T-cell (primary cell): ENCODE measurements at regions not wholly inside any gene's neighbourhood (a gene's known extent, or its start where the extent isn't known, plus 50 kb on each side); places are given as distances from the start of the nearest gene placed in this dataset.

Experiments
- ATAC-seq, 4 experiments: fragments of 200-7000 bp in 3 of 4; fragments of 150-1000 bp in 1 of 4; cut with Tn5 transposase; replicated peaks in 1 of 4; 1 replicate in 3 of 4; 2 replicates in 1 of 4; pipeline ENCODE4 v1.10.0; 2021; ENCODE audit warnings: moderate library complexity in 3 of 4, mild to moderate bottlenecking in 2 of 4, moderate number of reproducible peaks in 1 of 4
- CTCF ChIA-PET, 2 donors: fragments of 300-600 bp; sonication (Branson Sonifier 250); formaldehyde crosslinking; loops; one replicate each; lab custom pipeline; 2022; ENCODE audit warnings: antibody characterized with exemption in 2 of 2; lab: Charles Lee
- POLR2A ChIA-PET, 2 donors: fragments of 300-600 bp; sonication (Branson Sonifier 250); formaldehyde crosslinking; loops; one replicate each; lab custom pipeline; 2022; ENCODE audit warnings: antibody characterized with exemption in 2 of 2; lab: Charles Lee
- DNase-seq, 35 experiments: peaks; one replicate each; pipeline versions ENCODE4 v3.0.0 to v3.0.0-alpha.2; 2013 to 2023
- H3K27ac ChIP-seq: one replicate; pipeline ENCODE4 v1.5.1; 2013; ENCODE audit warnings: low read length
- H3K27me3 ChIP-seq, 2 experiments: replicated peaks in 1 of 2; 1 replicate in 1 of 2; 2 replicates in 1 of 2; pipeline versions ENCODE4 v1.6.1 to v1.7.0; 2013; ENCODE audit warnings: low read length in 1 of 2, mixed read lengths in 1 of 2; ENCODE audit not compliant: control insufficient read depth in 2 of 2, insufficient read depth in 2 of 2; ENCODE audit errors: extremely low read depth in 1 of 2
- H3K36me3 ChIP-seq, 2 donors: 1 replicate in 1 of 2; 2 replicates in 1 of 2; pipeline versions ENCODE4 v1.6.1 to v1.7.0; 2013; ENCODE audit warnings: low read length in 1 of 2; ENCODE audit not compliant: control insufficient read depth in 2 of 2, insufficient read depth in 1 of 2; ENCODE audit errors: extremely low read depth in 1 of 2
- H3K4me1 ChIP-seq, 2 experiments: 1 replicate in 1 of 2; 2 replicates in 1 of 2; pipeline versions ENCODE4 v1.6.1 to v1.7.0; 2013; ENCODE audit warnings: low read length in 2 of 2, mixed read lengths in 1 of 2; ENCODE audit not compliant: insufficient read depth in 2 of 2, control insufficient read depth in 1 of 2; ENCODE audit errors: extremely low read depth in 1 of 2
- H3K4me3 ChIP-seq, 2 donors: 1 replicate in 1 of 2; 2 replicates in 1 of 2; pipeline versions ENCODE4 v1.5.1 to v1.7.0; 2013; ENCODE audit warnings: mild to moderate bottlenecking in 2 of 2, low read length in 1 of 2, moderate library complexity in 1 of 2; ENCODE audit not compliant: control insufficient read depth in 1 of 2; ENCODE audit errors: extremely low read depth in 1 of 2
- H3K9me3 ChIP-seq: 2 replicates; pipeline ENCODE4 v1.7.0; 2013
- H3K27ac Mint-ChIP-seq, 2 donors: one replicate each; pipeline ENCODE4 v1.8.0; 2020 to 2021; ENCODE audit warnings: mild to moderate bottlenecking in 2 of 2, mixed read lengths in 2 of 2
- H3K27me3 Mint-ChIP-seq, 2 donors: one replicate each; pipeline ENCODE4 v1.8.0; 2021 to 2022; ENCODE audit warnings: mixed read lengths in 2 of 2
- H3K36me3 Mint-ChIP-seq: one replicate; pipeline ENCODE4 v1.8.0; 2021; ENCODE audit warnings: mixed read lengths
- H3K4me1 Mint-ChIP-seq, 3 donors: one replicate each; pipeline ENCODE4 v1.8.0; 2020 to 2022; ENCODE audit warnings: mixed read lengths in 3 of 3, mild to moderate bottlenecking in 1 of 3
- H3K4me3 Mint-ChIP-seq, 3 donors: one replicate each; pipeline ENCODE4 v1.8.0; 2020 to 2022; ENCODE audit warnings: mild to moderate bottlenecking in 3 of 3, mixed read lengths in 3 of 3, moderate library complexity in 3 of 3
- H3K9me3 Mint-ChIP-seq, 3 donors: one replicate each; pipeline ENCODE4 v1.8.0; 2020 to 2022; ENCODE audit warnings: mixed read lengths in 3 of 3
- WGBS: methylation state at CpG from one replicate; pipeline ENCODE4 v1.1.5; 2013; ENCODE audit warnings: missing lambda C conversion rate; ENCODE audit not compliant: insufficient coverage; 5-methylcytosine and 5-hydroxymethylcytosine counted together

GRCh38 chr1:58939146-58939545 is 155.3 kb upstream of the JUN start:
- H3K4me3 ChIP-seq: no peak overlapping the region
- ATAC-seq: no peak
- Mint-ChIP-seq H3K4me3 (no peak overlapping the region), H3K27me3 (no peaks in the 10 kb centered on the region), H3K9me3 (no peaks in the 10 kb centered on the region), H3K36me3 (no peaks in the 10 kb centered on the region), H3K27ac (no peak overlapping the region), H3K4me1 (peaks cover 52 to 64% (median 55%) of the 10 kb centered on the region in 3 donors)
- peaks cover 43 to 49% of the 10 kb centered on the region in 2 experiments for H3K4me1 ChIP-seq
- CTCF ChIA-PET: no interaction called here
- H3K27ac ChIP-seq: no peak overlapping the region
- no peaks in the 10 kb centered on the region for H3K36me3 ChIP-seq
- H3K9me3 ChIP-seq: no peaks in the 10 kb centered on the region
- DNase-seq: no peak
- H3K27me3 ChIP-seq: no peaks in the 10 kb centered on the region
- WGBS: no CpG with 5 or more reads among the region's 2 CpGs
- POLR2A ChIA-PET: no interaction called here

GRCh38 chr1:58939666-58940370 is 156.0 kb upstream of the JUN start:
- no peaks in the 10 kb centered on the region for H3K36me3 Mint-ChIP-seq
- ChIA-PET CTCF (no interaction called here), POLR2A (no interaction called here)
- no peaks in the 10 kb centered on the region for H3K9me3 ChIP-seq
- peaks cover 45 to 56% of the 10 kb centered on the region in 2 experiments for H3K4me1 ChIP-seq
- H3K27me3 ChIP-seq: no peaks in the 10 kb centered on the region
- peaks cover 57 to 71% (median 61%) of the 10 kb centered on the region in 3 donors for H3K4me1 Mint-ChIP-seq
- H3K27me3 Mint-ChIP-seq: no peaks in the 10 kb centered on the region
- H3K4me3 ChIP-seq: no peak overlapping the region
- no peak overlapping the region for H3K27ac Mint-ChIP-seq
- no peaks in the 10 kb centered on the region for H3K9me3 Mint-ChIP-seq
- DNase-seq (no peak), ATAC-seq (no peak)
- no peaks in the 10 kb centered on the region for H3K36me3 ChIP-seq
- H3K27ac ChIP-seq: no peak overlapping the region
- 89% methylated on average over 3 of the region's 6 CpGs for WGBS
- H3K4me3 Mint-ChIP-seq: no peak overlapping the region

- no peaks in the 10 kb centered on the region for H3K9me3 ChIP-seq
- ATAC-seq (peak; percentile 83 to 92 (median 88)), DNase-seq (peak in 28 of 35 experiments; percentile 8 to 70 (median 29))
- ChIA-PET CTCF (interaction anchor here in 1 of 2 donors (0.7 to 1.4 kb wide), 5 partner anchors 9 to 163 kb away, joined by 3 to 11 read pairs (median 3); no protein-coding TSS in a partner anchor), POLR2A (interaction anchor here in 1 of 2 donors (0.6 kb wide), 1 partner anchor 158 kb away, joined by 3 read pairs; the partner anchor contains the start of gene JUN)
- Mint-ChIP-seq H3K4me1 (peaks cover 67 to 80% (median 68%) of the 10 kb centered on the region in 3 donors), H3K27me3 (no peaks in the 10 kb centered on the region), H3K4me3 (peak overlapping the region; percentile 55 to 76 (median 61)), H3K9me3 (no peaks in the 10 kb centered on the region), H3K36me3 (no peaks in the 10 kb centered on the region), H3K27ac (peak overlapping the region; percentile 44 to 86)
- H3K36me3 ChIP-seq: no peaks in the 10 kb centered on the region
- H3K4me1 ChIP-seq: peaks cover 50 to 57% of the 10 kb centered on the region in 2 experiments
- peak overlapping the region; percentile 5 to 68 for H3K4me3 ChIP-seq
- H3K27me3 ChIP-seq: no peaks in the 10 kb centered on the region
- WGBS: no CpG with 5 or more reads among the region's 4 CpGs
- H3K27ac ChIP-seq: peak overlapping the region; percentile 40
Measured at GRCh38 chr1:58941471-58942289, 157.8 kb upstream of the JUN start.

- ChIA-PET POLR2A (interaction anchor here in 1 of 2 donors (0.6 to 0.7 kb wide), 2 partner anchors 159 to 176 kb away, joined by 3 to 5 read pairs; partner anchors contain the start of gene JUN), CTCF (interaction anchor here (0.6 to 1.4 kb wide), 6 partner anchors 10 to 164 kb away, joined by 3 read pairs; no protein-coding TSS in a partner anchor)
- peak in 16 of 35 experiments; percentile 9 to 49 (median 21) for DNase-seq
- no peaks in the 10 kb centered on the region for H3K36me3 Mint-ChIP-seq
- H3K4me3 Mint-ChIP-seq: peak overlapping the region; percentile 28 to 76 (median 61)
- Histone ChIP-seq H3K36me3 (no peaks in the 10 kb centered on the region), H3K27ac (peak overlapping the region; percentile 40), H3K9me3 (no peaks in the 10 kb centered on the region), H3K4me1 (peaks cover 50 to 57% of the 10 kb centered on the region in 2 experiments), H3K27me3 (no peaks in the 10 kb centered on the region), H3K4me3 (no peak overlapping the region)
- H3K27ac Mint-ChIP-seq: peak overlapping the region; percentile 44 to 86
- no peaks in the 10 kb centered on the region for H3K9me3 Mint-ChIP-seq
- peaks cover 66 to 75% (median 68%) of the 10 kb centered on the region in 3 donors for H3K4me1 Mint-ChIP-seq
- no peaks in the 10 kb centered on the region for H3K27me3 Mint-ChIP-seq
- 33% methylated on average over 3 of the region's 5 CpGs for WGBS
- ATAC-seq: peak; percentile 24 to 69 (median 50)
Measured at GRCh38 chr1:58942759-58943191, 158.9 kb upstream of the JUN start.

- ChIA-PET CTCF (no interaction called here), POLR2A (no interaction called here)
- Mint-ChIP-seq H3K27me3 (no peaks in the 10 kb centered on the region), H3K36me3 (no peaks in the 10 kb centered on the region), H3K4me1 (peaks cover 71 to 78% (median 76%) of the 10 kb centered on the region in 3 donors), H3K9me3 (no peaks in the 10 kb centered on the region), H3K27ac (peak overlapping the region in 1 of 2 donors; percentile 44), H3K4me3 (peak overlapping the region in 1 of 3 donors; percentile 76)
- DNase-seq (no peak), ATAC-seq (no peak)
- peaks cover 52 to 57% of the 10 kb centered on the region in 2 experiments for H3K4me1 ChIP-seq
- H3K27me3 ChIP-seq: no peaks in the 10 kb centered on the region
- H3K9me3 ChIP-seq: no peaks in the 10 kb centered on the region
- no peak overlapping the region for H3K4me3 ChIP-seq
- H3K36me3 ChIP-seq: no peaks in the 10 kb centered on the region
- 92% methylated on average over 4 of the region's 4 CpGs for WGBS
- no peak overlapping the region for H3K27ac ChIP-seq
Measured at GRCh38 chr1:58943776-58944175, 159.9 kb upstream of the JUN start.

GRCh38 chr1:58944439-58944838 is 160.6 kb upstream of the JUN start:
- Mint-ChIP-seq H3K4me1 (peaks cover 77 to 82% (median 80%) of the 10 kb centered on the region in 3 donors), H3K27ac (peak overlapping the region in 1 of 2 donors; percentile 44), H3K4me3 (peak overlapping the region in 1 of 3 donors; percentile 76), H3K27me3 (no peaks in the 10 kb centered on the region), H3K36me3 (no peaks in the 10 kb centered on the region), H3K9me3 (no peaks in the 10 kb centered on the region)
- ATAC-seq (no peak), DNase-seq (no peak)
- 93% methylated on average over 3 of the region's 3 CpGs for WGBS
- POLR2A ChIA-PET: no interaction called here
- Histone ChIP-seq H3K27me3 (no peaks in the 10 kb centered on the region), H3K4me3 (no peak overlapping the region), H3K27ac (no peak overlapping the region), H3K4me1 (peaks cover 56 to 62% of the 10 kb centered on the region in 2 experiments), H3K36me3 (no peaks in the 10 kb centered on the region), H3K9me3 (no peaks in the 10 kb centered on the region)
- CTCF ChIA-PET: no interaction called here
